Activated CD8-positive, alpha-beta memory T cell treated with anti-CD3 and anti-CD28 coated beads for 24 hours (primary cell): ENCODE measurements at regions not wholly inside any gene's neighbourhood (a gene's known extent, or its start where the extent isn't known, plus 50 kb on each side); places are given as distances from the start of the nearest gene placed in this dataset.

Experiments
- DNase-seq: peaks from one replicate; pipeline ENCODE4 v3.0.0-alpha.2; 2020

DNA sequence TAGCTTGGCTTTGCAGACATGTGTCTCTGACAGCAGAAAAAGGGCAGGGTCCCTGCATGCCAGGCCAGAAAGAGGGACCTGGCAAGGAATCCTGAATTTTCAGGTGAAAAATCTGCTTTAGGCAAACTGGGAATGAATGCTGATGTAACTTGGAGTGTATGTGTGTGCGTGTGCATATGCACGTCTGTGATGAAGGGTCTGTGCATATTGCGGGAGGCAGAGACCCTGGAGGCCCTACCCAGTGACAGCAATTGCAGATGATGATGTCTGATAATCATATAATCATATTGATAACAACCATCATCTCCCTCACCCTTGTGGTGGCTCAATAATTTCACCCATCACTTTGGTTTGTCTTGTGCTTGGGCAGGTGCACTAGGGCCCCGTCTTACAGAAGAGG, 80.7 kb upstream of the SDK2 start:
- DNase-seq: no peak

DNA sequence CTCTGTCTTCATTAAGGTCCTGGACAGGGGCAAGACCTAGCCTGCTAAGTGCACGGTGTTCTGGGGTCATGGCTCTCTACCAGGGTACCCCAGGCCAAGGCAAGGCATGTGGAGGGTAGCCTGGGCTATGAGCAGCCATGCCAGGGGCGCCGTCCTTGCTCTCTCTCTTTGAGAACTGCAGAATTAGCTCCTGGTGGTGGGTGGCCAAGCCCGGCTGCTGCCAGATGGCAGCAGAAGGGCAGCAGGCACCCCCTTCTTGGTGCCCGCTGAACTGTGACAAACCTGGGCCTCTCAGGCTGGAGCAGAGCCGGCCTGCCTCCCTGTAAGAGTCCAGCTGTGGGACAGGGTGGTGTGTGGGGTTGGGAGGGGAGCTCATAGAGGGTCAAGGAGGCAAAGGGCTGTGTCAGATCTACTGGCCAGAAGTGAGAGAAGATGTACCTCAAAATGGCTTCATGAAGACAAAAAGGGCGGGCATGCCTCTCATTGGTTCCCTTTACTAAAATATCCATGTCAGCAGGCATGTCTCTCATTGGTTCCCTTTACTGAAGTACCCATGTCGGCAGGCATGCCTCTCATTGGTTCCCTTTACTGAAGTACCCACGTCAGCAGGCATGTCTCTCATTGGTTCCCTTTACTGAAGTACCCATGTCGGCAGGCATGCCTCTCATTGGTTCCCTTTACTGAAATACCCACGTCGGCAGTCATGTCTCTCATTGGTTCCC, 81.7 kb upstream of the SDK2 start:
- DNase-seq: no peak

DNA sequence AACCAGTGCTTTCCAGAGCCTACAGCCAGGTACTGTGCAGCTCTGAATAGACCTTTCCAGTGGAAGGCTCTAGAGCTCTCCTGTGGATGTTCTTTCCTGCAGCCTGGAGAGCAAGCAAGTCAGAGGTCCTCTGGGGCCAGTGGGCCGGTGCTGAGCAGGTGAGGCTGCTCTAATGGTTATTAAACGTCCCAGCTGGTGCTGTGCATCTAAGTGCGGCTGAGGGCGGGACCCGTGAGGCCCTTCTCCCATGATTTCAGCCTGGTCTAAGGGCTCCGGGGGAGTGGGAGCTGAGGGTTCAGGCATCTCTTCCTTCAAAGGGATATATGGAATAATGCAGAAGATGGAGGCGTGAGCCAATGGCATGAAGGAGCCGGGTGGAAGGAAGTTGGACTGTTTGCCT, 83.7 kb upstream of the SDK2 start:
- no peak for DNase-seq

DNA sequence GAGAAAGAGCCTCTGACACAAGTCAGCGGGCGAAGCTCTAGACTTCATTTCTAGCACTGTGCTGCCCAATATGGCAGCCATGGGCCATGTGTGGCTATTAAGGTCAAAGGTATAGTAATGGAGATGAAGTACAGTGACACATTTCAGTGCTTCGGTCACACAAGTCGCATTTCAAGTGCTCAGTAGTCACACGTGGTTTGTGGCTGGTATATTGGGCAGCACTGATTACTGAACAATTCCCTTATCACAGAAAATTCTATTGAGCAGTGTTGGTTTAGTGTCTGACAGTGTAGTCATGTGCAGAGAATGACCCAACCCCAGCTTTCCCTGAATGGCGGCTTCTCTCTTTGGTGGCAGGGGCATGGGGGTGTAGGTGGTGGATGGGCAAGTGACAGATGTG, 84.9 kb upstream of the SDK2 start:
- DNase-seq: no peak

DNA sequence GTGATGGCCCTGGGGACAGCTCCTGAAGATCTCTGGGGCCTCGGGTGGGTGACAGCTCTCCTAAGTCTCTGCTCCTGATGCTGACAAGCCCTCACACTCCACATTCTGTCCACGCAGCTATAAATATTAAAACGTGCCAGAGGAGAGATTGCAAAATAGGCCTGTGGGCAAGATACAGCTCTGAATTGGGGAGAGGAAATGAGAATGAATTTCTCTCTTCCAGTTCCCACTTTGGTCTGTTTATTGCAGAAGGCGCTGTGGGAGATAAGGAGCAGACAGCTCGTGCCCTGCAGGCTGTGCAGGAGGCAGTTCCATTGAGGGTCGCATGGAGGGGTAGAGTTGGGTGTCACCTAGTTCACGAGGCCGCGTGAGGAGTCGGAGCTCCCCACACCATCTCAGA, 87.5 kb upstream of the SDK2 start:
- no peak for DNase-seq

DNA sequence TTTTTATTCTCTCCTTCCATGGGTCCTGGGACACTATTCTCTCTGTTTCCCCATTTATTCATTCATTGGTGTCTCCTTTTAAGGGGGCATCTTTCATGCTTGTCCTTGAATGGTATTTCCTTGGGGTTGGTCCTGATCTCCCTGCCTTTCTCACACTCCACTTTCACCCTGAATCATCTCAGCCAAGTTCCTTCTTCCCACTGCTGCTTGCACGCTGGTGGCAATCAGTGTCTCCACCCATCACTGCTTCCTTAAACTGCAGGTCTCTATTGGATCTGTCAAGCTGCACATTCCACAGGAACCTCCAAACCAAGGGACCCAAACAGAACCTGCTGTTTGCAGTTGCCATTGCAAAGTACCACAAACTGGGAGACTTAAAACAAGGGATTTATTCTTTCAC, 89.3 kb upstream of the SDK2 start:
- DNase-seq: no peak

DNA sequence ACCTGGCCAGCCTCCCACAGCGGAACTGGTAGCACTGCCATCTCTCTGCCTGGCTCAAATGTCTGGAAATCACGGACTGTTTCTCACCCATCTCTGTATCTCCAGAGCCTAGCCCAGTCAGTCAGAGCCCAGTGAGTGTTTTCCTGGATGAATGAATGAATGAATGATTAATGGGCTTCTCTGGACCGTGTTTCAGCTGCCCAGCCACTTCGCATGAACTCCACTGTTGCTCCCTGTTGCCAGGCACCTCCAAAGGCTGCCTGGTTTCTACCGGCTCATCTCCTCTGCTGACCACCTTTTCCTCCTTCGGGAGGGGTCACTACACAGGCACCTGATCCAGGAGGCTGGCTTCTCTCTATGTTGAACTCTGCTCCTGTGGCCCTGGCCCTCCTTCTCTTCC, 91.0 kb upstream of the SDK2 start:
- no peak for DNase-seq

DNA sequence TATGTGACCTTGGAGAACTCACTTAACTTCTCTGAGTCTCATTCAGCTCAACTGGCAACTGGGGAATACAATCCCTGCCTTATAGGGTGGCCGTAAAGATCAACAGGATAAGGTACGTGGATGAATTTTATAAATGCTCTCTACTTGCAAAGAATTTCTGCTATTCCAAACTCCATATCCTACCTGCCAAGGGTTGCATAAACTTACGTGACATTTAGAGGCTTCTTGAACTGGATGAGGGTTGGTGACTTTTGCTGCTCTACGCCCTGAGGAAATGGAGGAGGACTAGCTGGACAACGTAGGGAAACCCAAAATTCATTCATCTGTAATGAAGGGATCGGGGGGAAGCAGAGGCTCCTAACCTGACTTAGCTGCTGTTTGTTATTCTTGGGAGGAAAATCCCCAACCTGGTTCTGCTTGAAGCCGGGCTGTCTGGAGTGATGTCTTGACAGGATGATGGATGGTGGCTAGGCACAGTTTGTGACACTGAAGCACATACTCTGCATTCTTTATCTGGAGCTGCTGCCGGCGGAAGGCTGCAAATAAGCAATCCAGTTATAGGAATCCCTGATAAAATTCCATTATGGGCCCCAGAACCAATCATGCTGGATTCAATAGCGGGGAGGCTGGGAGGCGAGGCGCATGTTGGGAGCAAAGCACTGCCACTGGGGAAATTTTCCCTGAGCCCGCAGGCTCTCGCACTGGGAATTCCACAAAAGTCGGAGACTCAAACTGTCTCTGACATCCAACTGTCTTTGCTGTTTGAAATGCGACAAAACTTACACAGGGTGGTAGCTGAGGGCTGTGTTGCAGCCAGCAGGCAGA, 94.7 kb upstream of the SDK2 start:
- DNase-seq: no peak

DNA sequence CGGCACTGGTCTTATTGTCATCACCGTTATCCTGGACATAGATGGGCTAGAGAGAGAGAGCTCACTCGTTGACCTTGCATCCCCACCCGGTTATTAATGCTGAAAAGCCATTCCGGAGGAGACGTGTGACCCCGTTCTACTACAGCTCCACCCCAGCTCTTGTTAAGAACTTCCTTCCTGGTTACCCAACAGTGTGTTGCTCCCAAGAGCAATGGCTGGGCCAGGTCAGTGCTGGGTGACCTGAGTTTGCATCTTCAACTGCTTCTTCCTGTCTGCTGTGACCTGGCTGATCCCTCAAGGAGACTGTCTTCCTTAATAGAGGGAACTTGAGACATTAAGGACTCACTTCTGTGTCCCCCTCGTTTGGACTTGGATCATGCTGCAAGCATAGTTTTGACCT, 96.1 kb upstream of the SDK2 start:
- DNase-seq: no peak

DNA sequence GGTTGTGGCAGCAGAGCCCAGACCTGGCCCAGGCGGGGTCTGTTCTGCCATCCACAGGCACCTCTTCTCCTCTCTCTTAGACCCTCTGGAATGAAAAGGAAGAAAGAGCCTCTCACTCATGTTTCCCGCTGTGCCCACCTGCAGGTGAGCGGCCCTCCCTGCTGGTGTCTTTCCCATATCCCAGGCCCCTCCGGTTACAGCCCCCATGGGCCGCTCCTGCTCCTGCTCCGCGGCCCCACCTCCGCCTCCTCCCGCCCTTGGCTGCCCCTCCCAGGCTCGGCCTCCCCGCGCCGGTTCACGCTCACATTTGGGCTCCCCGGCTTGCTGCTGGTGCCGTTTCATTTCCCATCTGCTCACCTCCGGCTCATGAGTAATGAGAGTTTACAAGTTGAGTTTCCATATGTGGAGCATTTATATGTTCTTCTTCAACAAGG, 98.7 kb upstream of the SDK2 start:
- no peak for DNase-seq

DNA sequence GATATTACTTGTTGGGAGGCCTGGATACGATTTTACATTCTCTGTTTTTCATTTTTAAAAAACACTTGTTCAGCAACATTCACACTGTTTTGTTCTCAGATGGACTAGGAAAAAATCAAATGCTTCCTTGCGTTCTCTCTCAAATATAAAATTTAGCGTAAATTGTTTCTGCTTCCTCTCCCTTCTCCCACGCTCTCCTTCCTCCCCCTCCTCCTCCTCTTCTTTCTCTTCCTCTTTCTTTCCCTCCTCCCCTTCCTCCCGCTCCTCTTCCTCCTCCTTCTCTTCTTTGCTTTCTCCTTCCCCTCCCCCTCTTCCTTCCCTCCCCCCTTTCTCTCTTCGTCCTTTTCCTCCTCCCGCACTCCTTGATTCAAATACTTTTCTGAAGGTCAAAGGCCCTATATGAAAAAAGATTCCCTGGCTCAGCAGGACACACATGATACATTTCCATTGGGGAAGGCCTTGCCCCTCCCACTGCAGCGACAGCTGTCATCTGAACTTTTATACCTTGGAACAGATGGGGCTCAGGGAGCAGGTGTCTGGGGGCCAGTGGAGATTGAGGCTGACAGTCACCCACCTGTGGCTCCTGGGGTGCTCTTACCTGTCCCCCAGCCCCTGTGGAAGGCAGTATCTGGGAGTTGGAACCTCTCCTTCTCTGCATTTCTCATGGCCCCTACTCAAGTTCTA, 99.4 kb upstream of the SDK2 start:
- no peak for DNase-seq

DNA sequence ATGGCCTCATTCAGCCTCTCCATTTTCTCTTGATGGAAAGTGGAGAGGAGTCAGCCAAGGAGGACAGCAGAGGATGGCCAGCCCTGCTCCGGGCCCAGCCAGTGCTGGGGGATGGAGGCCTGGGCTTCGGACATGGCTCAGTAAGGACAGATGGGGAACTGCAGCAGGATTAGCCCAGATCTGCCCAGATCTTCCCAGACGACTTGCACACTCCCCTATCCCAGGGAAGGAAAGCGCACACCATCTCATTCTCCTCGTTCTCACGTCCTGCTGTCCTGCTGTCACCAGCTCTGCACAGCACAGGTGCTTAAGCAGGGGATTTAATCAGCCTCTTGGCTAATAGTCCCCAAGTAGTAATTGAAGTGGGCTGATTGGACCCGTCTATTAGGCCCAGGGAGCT, 100.2 kb upstream of the SDK2 start:
- no peak for DNase-seq

DNA sequence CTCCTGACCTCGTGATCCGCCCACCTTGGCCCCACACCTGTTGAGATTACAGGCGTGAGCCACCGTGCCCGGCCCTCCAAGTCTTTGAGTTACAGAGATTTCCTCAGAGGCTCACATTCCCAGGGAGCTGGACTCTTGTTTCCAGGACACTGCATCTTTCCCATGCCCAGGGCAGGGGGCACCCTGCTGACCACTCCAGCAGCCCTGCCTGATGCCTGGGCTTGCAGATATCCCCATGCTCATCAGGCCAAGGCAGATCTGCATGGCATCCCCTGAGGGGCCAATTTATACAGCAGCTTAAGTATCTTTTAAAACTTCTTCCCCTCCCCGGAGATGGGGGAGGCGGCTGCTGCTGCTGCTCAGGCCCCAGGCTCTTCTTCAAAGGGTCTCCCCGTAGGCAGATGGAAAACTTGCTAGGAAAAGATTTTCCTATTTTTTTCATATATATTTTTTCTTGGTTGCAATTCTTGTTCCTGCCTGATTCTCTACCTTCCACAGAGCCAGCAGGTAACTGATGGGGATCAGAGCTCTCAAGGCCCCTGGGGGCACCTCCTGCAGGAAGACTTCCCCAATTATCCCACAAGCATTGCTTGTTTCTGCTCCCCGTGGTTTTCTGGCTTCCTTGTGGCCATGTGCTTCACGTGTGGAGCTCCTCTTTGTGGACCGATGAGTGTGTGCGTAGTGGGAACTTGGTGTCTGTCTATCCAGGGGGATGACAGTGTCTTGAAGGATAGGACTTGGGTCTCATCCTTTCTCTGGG, 102.2 kb upstream of the SDK2 start:
- no peak for DNase-seq

DNA sequence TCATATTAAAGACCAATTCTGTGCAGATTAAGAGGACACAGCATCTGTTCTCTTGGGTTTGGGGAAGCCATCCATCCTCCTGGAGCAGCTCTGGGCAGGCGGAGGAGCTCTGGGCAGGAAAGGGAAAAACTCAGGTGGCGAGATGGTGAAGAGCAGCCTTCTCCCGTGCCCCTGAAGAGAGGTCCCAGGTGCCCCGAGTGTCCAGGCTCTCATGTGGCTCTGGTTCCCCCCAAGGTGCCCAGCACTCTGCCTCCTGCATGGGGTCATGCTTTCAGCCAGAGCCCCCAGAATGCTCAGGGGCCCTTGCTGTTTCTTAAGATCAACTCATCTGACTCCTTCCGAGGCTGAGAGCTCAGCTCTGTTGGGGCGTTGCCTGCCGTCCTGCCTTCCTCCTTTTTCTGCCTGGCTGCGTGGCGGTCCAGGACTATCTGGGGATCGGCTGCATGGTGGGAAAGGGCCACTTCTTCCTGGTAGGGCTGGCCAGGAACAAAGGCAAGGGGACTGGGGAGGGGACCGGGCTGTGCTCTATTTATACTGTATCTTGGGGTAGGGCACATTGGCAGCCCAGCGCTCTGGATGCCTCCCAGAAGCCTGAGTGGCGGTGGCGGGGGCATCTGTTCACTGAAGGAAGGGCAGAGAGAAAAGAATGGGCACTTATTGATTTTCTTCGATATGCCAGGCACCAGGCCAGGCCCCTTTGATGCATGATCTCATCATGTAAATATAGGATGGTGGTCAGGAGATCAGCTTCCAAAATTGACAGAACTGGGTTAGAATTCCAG, 103.2 kb upstream of the SDK2 start:
- no peak for DNase-seq

DNA sequence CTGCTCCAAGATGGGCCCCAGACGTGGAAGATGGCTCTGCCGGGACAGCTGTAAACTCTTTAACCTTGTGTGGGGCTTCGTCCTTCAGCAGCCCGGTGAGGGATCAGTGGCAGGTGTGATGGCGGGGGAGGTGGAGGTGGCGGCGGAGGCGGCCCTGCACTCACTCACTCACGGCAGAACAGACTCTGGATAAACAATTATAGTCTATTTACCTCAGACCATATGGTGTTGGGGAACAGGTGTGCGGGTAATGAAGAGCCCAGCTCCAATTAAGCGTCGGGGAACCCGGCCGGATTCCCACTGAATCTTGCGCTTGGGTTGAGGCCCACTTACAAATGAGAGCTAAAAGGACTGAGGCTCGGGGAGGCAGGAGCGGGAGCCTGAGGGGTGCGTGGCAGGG, 104.3 kb upstream of the SDK2 start:
- no peak for DNase-seq

DNA sequence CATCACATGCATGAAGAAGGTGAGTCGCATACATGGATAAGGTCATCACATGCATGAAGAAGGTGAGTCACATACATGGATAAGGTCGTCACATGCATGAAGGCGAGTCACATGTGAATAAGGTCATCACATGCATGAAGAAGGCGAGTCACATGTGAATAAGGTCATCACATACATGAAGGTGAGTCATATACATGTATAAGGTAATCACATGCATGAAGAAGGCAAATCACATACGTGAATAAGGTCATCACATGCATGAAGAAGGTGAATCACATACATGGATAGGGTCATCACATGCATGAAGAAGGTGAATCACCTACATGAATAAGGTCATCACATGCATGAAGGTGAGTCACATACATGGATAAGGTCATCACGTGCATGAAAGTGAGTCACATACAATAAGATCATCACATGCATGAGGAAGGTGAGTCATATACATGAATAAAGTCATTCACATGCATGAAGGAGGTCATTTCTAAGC, 105.1 kb upstream of the SDK2 start:
- DNase-seq: no peak

DNA sequence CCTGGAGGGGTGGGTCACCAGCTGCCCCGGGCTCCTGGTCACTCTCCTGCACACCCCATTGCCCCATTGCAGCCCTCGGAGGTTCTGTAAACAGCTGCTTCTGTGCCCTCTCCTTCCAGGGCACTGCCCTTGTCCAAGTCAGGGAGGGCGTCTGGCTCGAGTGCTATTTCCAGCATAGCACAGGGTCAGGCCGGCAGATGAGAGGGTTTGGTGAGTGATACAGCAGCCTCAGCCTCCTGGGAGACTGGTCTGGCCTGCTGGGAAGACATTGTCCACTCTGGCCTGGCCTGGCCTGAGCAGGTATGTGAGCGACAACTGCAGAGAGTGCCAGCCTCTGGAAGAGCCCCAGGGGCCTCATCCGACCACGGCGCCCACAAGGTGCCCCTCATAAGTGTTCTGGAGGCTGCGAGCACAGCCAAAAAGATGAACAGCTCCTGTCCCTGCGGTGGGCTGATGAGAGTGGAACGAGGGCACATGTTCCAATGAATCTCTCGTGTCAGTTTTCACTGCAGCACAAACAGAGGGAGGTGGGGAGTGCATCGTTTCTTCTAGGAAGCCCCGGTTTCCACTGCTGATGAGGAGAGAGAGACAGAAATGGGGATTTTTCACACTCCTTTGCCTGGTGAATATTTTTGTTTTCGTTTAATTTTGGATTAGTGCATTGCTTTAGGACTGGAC, 105.8 kb upstream of the SDK2 start:
- no peak for DNase-seq

DNA sequence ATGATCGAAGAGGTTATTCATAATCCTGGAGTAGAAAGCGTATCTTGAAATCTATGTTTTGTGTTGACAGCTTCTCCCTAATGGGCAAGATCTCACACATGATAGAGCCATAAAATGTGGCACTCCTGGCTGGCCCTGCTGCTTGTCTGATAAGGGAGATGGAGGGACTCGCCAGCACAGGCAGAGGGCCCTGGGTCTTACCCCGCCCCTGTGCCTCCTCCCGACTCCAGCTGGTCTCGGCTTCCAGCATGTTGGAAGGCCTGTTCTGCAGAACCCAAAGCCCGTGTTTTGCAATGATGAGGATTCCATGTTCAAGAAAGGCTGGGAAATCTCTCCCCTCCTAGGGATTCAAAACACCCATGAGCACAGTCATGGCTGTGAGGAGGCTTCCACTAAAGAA, 106.7 kb upstream of the SDK2 start:
- DNase-seq: no peak

DNA sequence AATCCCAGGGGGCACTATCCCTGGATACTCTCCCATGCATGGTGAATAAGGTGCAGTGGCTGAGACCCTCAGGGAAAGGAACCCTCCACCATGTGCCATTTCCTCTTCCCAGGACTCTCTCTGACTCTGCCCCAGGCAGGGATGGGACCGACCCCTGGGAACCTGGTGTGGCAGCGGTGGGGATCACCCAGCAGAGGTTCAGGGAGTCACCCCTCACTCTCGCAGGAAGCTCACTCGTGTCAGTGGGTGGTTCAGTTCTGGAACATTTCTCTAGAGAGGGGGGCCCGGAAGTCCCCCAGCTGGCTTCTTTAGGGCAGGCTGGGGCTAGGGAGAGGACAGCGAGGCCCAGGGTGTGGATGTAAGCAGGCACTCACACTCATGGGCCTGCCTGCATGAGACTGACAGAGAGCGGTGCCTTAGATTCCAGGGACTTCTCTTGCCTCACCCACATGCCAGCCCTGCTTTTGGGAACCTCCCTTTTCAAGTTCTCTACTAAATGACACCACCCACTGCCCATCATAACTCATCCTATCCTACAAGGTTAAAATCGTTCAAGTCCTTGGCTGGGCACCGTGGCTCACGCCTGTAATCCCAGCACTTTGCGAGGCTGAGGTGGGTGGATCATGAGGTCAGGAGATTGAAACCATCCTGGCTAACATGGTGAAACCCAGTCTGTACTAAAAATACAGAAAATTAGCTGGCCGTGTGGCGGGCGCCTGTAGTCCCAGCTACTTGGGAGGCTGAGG, 109.7 kb upstream of the SDK2 start:
- DNase-seq: no peak

DNA sequence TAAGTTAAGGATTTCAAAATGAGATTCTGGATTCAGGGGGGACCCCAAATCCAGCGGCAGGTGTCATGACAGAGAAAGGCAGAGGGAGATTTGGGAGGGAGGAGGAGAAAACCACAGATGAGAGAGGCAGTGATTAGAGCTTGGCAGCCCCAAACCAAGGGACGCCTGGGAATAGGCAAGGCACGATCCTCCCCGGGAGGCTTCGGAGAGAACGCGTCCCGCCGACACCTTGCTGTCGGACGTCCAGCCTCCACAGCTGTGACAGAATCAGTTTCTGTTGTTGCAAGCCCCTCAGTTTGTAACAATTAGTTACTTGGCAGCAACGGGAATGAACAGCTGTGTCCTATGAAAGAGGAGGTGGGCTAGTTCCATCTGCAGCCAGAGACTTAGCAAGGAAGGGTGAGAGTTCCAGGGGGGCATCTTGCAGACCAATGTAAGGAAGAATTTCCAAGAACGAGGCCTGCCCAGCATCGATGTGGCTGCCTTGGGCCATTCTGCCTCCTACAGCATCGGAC, 110.7 kb upstream of the SDK2 start:
- DNase-seq: no peak

DNA sequence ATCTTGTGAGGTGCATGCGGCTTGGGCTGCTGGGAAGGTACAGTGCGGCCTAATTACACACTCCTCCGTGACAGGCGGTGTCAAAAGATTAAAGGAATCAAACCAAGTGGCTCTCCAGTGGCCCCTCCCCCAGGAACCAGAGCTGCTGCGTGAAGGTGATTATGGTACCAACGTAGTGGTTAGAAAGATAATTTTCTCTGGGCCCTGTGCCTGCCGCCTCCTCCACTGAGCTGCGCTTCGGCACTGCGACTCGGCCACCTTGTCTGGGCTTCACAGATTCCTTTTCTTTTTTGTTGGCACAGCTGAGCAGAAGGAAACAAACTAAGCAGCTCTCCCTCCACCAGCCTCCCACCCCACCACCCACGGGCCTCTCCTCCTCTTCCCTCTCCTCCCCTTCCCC, 113.2 kb upstream of the SDK2 start:
- DNase-seq: no peak
